HepG2 (cell line): ENCODE measurements at regions not wholly inside any gene's neighbourhood (a gene's known extent, or its start where the extent isn't known, plus 50 kb on each side); places are given as distances from the start of the nearest gene placed in this dataset.

Source experiments
- ATAC-seq: fragments of 200-7000 bp; cut with Tn5 transposase; 3 replicates; pipeline ENCODE4 v1.9.1; 2020; ENCODE audit warnings: mild to moderate bottlenecking, moderate library complexity
- BruUV-seq: library from RNA; stranded (reverse); fragments of 400-500 nt; replicated peaks from 2 replicates; lab custom pipeline; 2021; lab: Mats Ljungman, UMichigan
- CTCF ChIA-PET: fragments of 300-600 bp; formaldehyde crosslinking; extraction: SDS; loops from one replicate; lab custom pipeline; 2021; ENCODE audit warnings: low total read pairs, inconsistent platforms, low intra/inter-chr PET ratio; lab: Yijun Ruan, JAX
- POLR2A ChIA-PET: fragments of 350-600 bp; sonication (Branson Sonifier 250); formaldehyde crosslinking; loops from one replicate; lab custom pipeline; 2020; ENCODE audit warnings: antibody characterized with exemption, inconsistent platforms; lab: Yijun Ruan, JAX
- DNase-seq: peaks from one replicate; pipeline ENCODE4 v3.0.0-alpha.2; 2015; ENCODE audit warnings: low spot score
- FAIRE-seq: peaks from 3 replicates; lab custom pipeline; 2011; peaks lifted over from hg19 to GRCh38; lab: Jason Lieb, UNC
- H2AFZ ChIP-seq: one replicate; pipeline ENCODE4 v1.6.1; 2011; ENCODE audit warnings: low read length, inconsistent platforms
- H3K27ac ChIP-seq: fragments of 300-600 bp; 3 replicates; pipeline ENCODE4 v1.8.0; 2011; ENCODE audit warnings: mixed run types, mild to moderate bottlenecking, mixed read lengths, low read length, inconsistent platforms; ENCODE audit not compliant: insufficient read depth; ENCODE audit errors: extremely low read length
- H3K27me3 ChIP-seq, 2 experiments: fragments of 200-600 bp in 1 of 2; 2 replicates in 1 of 2; 3 replicates in 1 of 2; pipeline versions ENCODE4 v1.6.0 to v1.8.0; 2011; ENCODE audit warnings: low read length in 2 of 2, mild to moderate bottlenecking in 2 of 2, moderate library complexity in 2 of 2, inconsistent platforms in 1 of 2; ENCODE audit not compliant: insufficient read depth in 2 of 2, control insufficient read depth in 1 of 2
- H3K36me3 ChIP-seq, 2 experiments: fragments of 200-600 bp in 1 of 2; replicated peaks in 1 of 2; 2 replicates in 1 of 2; 3 replicates in 1 of 2; pipeline versions ENCODE4 v1.5.1 to v1.8.0; 2011; ENCODE audit warnings: low read length in 2 of 2, inconsistent platforms in 1 of 2; ENCODE audit not compliant: insufficient read depth in 2 of 2, control insufficient read depth in 1 of 2
- H3K4me1 ChIP-seq: 2 replicates; pipeline ENCODE4 v1.5.1; 2012; ENCODE audit warnings: low read length, inconsistent platforms; ENCODE audit not compliant: insufficient read depth
- H3K4me2 ChIP-seq: 2 replicates; pipeline ENCODE4 v1.6.0; 2011; ENCODE audit warnings: low read depth, low read length, inconsistent platforms
- H3K4me3 ChIP-seq, 3 experiments: fragments of 200-600 bp in 1 of 3; sonication (generic), shearing (Covaris generic) in 1 of 3; replicated peaks in 1 of 3; 2 replicates each; pipeline ENCODE4 v1.5.1; 2011 to 2016; ENCODE audit warnings: low read length in 3 of 3, inconsistent platforms in 2 of 3, low read depth in 2 of 3, mild to moderate bottlenecking in 2 of 3, control low read depth in 1 of 3, mixed read lengths in 1 of 3; ENCODE audit not compliant: insufficient read depth in 1 of 3
- H3K79me2 ChIP-seq: one replicate; pipeline ENCODE4 v1.6.1; 2011; ENCODE audit warnings: low read length, inconsistent platforms; ENCODE audit not compliant: insufficient read depth
- H3K9ac ChIP-seq: 2 replicates; pipeline ENCODE4 v1.6.0; 2011; ENCODE audit warnings: mild to moderate bottlenecking, low read depth, low read length, inconsistent platforms; ENCODE audit not compliant: insufficient read depth
- H3K9me3 ChIP-seq: 2 replicates; pipeline ENCODE4 v1.5.1; 2012; ENCODE audit warnings: mild to moderate bottlenecking, low read length
- H4K20me1 ChIP-seq: 2 replicates; pipeline ENCODE4 v1.6.0; 2011; ENCODE audit warnings: inconsistent platforms, mild to moderate bottlenecking, low read length, moderate library complexity; ENCODE audit not compliant: insufficient read depth
- ARNT2 ChIP-seq: sonication (generic); formaldehyde crosslinking; IDR thresholded peaks from 2 replicates; pipeline ENCODE4 v1.8.0; 2022; ENCODE audit warnings: mild to moderate bottlenecking, low read depth, missing genetic modification reagents, moderate library complexity
- MIXL1 ChIP-seq: IDR thresholded peaks from 2 replicates; pipeline ENCODE4 v1.6.1; 2016
- MYNN ChIP-seq: sonication (generic); formaldehyde crosslinking; IDR thresholded peaks from 2 replicates; pipeline ENCODE4 v1.4.0; 2020; ENCODE audit warnings: mild to moderate bottlenecking, low read depth, missing genetic modification reagents
- NR1H2 ChIP-seq: sonication (generic); formaldehyde crosslinking; IDR thresholded peaks from 2 replicates; pipeline ENCODE4 v1.8.1; 2022; ENCODE audit warnings: low read depth, missing genetic modification reagents, borderline replicate concordance
- PHF8 ChIP-seq: sonication (generic); formaldehyde crosslinking; IDR thresholded peaks from 2 replicates; pipeline ENCODE4 v1.5.0; 2020; ENCODE audit warnings: missing genetic modification reagents
- STAT6 ChIP-seq: sonication (generic); formaldehyde crosslinking; IDR thresholded peaks from 2 replicates; pipeline ENCODE4 v1.4.0; 2020; ENCODE audit warnings: missing genetic modification reagents, mild to moderate bottlenecking, borderline replicate concordance
- ZC3H4 ChIP-seq: sonication (generic); formaldehyde crosslinking; IDR thresholded peaks from 2 replicates; pipeline ENCODE4 v1.4.0; 2020; ENCODE audit warnings: missing genetic modification reagents, borderline replicate concordance
- ZKSCAN5 ChIP-seq: sonication (generic); formaldehyde crosslinking; IDR thresholded peaks from 2 replicates; pipeline ENCODE4 v1.5.1; 2020; ENCODE audit warnings: mild to moderate bottlenecking, missing genetic modification reagents
- ZNF143 ChIP-seq: sonication (generic); formaldehyde crosslinking; IDR thresholded peaks from 2 replicates; pipeline ENCODE4 v1.4.0; 2020; ENCODE audit warnings: missing genetic modification reagents
- ZNF274 ChIP-seq: sonication (generic); formaldehyde crosslinking; IDR thresholded peaks from 2 replicates; pipeline ENCODE4 v1.5.1; 2020; ENCODE audit warnings: mild to moderate bottlenecking, missing genetic modification reagents
- ZNF367 ChIP-seq: sonication (generic); formaldehyde crosslinking; IDR thresholded peaks from 2 replicates; pipeline ENCODE4 v1.4.0; 2020; ENCODE audit warnings: missing genetic modification reagents, borderline replicate concordance
- ZNF432 ChIP-seq: sonication (generic); formaldehyde crosslinking; IDR thresholded peaks from 2 replicates; pipeline ENCODE4 v1.5.0; 2020; ENCODE audit warnings: missing genetic modification reagents, mild to moderate bottlenecking, borderline replicate concordance
- ZNF570 ChIP-seq: sonication (generic); formaldehyde crosslinking; IDR thresholded peaks from 2 replicates; pipeline ENCODE4 v1.4.0; 2020; ENCODE audit warnings: mild to moderate bottlenecking, missing genetic modification reagents, borderline replicate concordance
- ZNF768 ChIP-seq: sonication (generic); formaldehyde crosslinking; IDR thresholded peaks from 2 replicates; pipeline ENCODE4 v1.4.0; 2020; ENCODE audit warnings: missing genetic modification reagents
- ZNF891 ChIP-seq: sonication (generic); formaldehyde crosslinking; IDR thresholded peaks from 2 replicates; pipeline ENCODE4 v1.5.0; 2020; ENCODE audit warnings: mild to moderate bottlenecking, missing genetic modification reagents
- WGBS: methylation state at CpG from one replicate; pipeline ENCODE4 v1.1.6; 2017; ENCODE audit warnings: low lambda C conversion rate; 5-methylcytosine and 5-hydroxymethylcytosine counted together
- in situ Hi-C: cut with HindIII; loops from 2 replicates; pipeline ENCODE4 v1.10.0; 2017; ENCODE audit warnings: low pct_unique_long_range_greater_than_20kb; ENCODE audit not compliant: extremely low pct_ligation_motif_present
- intact Hi-C: fragments of 100-400 bp; cut with micrococcal nuclease; formaldehyde crosslinking; loops from one replicate; pipeline ENCODE4 v1.10.0; 2022; ENCODE audit not compliant: unreplicated experiment
- TF ChIP-seq, protein P1 (sequence below): sonication (generic); formaldehyde crosslinking; IDR thresholded peaks from 2 replicates; pipeline ENCODE4 v1.5.0; 2020; ENCODE audit warnings: missing genetic modification reagents
- TF ChIP-seq, protein P2 (sequence below): IDR thresholded peaks from 2 replicates; pipeline ENCODE4 v1.6.1; 2016; ENCODE audit warnings: mild to moderate bottlenecking, missing biosample characterization, missing genetic modification reagents

- TF ChIP-seq ZNF432 (CRISPR knock-in tag) (no peak), STAT6 (CRISPR knock-in tag) (no peak), ZNF570 (no peak)
These were observed 169.7 kb downstream of the RAP2B start (continued) for GRCh38 chr3:153331676-153332075.

DNA sequence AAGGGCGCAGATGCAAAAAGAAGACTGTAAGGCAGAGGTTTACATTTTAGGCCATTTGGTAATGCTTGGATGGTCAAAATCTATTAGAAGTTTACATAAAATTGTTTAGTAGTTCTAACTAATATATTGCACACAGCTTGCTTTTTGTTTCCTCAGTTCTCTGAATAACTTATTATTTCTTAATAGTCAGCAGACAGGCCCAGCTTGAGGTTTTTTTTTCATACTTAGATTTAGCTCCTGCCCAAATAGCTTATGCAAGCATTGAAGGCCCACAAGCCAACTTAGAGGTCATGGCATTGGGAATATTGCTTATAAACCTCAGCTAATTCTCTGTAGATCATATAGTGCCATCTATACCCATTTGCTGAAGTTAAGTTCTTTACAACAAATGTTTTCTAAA is 172.5 kb downstream of the RAP2B start:
- 94% methylated on average over 1 of the region's 1 CpG for WGBS
- DNase-seq (no peak), FAIRE-seq (no peak), ATAC-seq (no peak)
- Histone ChIP-seq H3K4me2 (no peak overlapping the region), H3K79me2 (no peaks in the 10 kb centered on the region), H2AFZ (no peak overlapping the region), H3K36me3 (no peaks in the 10 kb centered on the region), H3K27ac (no peak overlapping the region), H3K4me1 (no peaks in the 10 kb centered on the region), H3K27me3 (no peaks in the 10 kb centered on the region), H3K9me3 (no peaks in the 10 kb centered on the region), H4K20me1 (no peaks in the 10 kb centered on the region), H3K4me3 (no peak overlapping the region), H3K9ac (no peak overlapping the region)
- POLR2A ChIA-PET, result no interaction called here
- intact Hi-C loops (no loop called here), in situ Hi-C loops (no loop called here)
- CTCF ChIA-PET, result no interaction called here
- BruUV-seq, result no TSS peak
- TF ChIP-seq ZNF367 (CRISPR knock-in tag) (no peak), ZNF143 (CRISPR knock-in tag) (no peak), STAT6 (CRISPR knock-in tag) (no peak), MYNN (no peak), ZNF274 (CRISPR knock-in tag) (no peak), ZC3H4 (no peak), ARNT2 (CRISPR knock-in tag) (no peak), NR1H2 (CRISPR knock-in tag) (no peak), PHF8 (CRISPR knock-in tag) (no peak), ZNF768 (CRISPR knock-in tag) (no peak), MIXL1 (CRISPR knock-in tag) (no peak), ZNF891 (no peak), ZKSCAN5 (CRISPR knock-in tag) (no peak)
- TF ChIP-seq, protein P1, sequence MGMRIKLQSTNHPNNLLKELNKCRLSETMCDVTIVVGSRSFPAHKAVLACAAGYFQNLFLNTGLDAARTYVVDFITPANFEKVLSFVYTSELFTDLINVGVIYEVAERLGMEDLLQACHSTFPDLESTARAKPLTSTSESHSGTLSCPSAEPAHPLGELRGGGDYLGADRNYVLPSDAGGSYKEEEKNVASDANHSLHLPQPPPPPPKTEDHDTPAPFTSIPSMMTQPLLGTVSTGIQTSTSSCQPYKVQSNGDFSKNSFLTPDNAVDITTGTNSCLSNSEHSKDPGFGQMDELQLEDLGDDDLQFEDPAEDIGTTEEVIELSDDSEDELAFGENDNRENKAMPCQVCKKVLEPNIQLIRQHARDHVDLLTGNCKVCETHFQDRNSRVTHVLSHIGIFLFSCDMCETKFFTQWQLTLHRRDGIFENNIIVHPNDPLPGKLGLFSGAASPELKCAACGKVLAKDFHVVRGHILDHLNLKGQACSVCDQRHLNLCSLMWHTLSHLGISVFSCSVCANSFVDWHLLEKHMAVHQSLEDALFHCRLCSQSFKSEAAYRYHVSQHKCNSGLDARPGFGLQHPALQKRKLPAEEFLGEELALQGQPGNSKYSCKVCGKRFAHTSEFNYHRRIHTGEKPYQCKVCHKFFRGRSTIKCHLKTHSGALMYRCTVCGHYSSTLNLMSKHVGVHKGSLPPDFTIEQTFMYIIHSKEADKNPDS (CRISPR knock-in tag), result no peak
- TF ChIP-seq, protein P2, sequence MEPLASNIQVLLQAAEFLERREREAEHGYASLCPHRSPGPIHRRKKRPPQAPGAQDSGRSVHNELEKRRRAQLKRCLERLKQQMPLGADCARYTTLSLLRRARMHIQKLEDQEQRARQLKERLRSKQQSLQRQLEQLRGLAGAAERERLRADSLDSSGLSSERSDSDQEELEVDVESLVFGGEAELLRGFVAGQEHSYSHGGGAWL (CRISPR knock-in tag), result no peak
